H1 (cell line): ENCODE measurements at regions not wholly inside any gene's neighbourhood (a gene's known extent, or its start where the extent isn't known, plus 50 kb on each side); places are given as distances from the start of the nearest gene placed in this dataset.

ENCODE experiments used
- SAP30 ChIP-seq: fragments of 300-600 bp; sonication (generic); IDR thresholded peaks from 2 replicates; pipeline ENCODE4 v1.7.1; 2012; ENCODE audit warnings: low read length, moderate library complexity, mild to moderate bottlenecking, inconsistent platforms; ENCODE audit not compliant: insufficient read depth, insufficient replicate concordance
- SUZ12 ChIP-seq: fragments of 200-600 bp; sonication (generic); IDR thresholded peaks from 2 replicates; pipeline ENCODE4 v1.6.1; 2012; ENCODE audit warnings: mild to moderate bottlenecking, inconsistent platforms, low read length, moderate library complexity, mixed read lengths

- TF ChIP-seq SAP30 (no peak), SUZ12 (no peak)
Measured at GRCh38 chr10:65518379-65518778, 1407.5 kb upstream of the LRRTM3 start (continued).
